Neural progenitor cell (in vitro differentiated cells): ENCODE measurements at regions not wholly inside any gene's neighbourhood (a gene's known extent, or its start where the extent isn't known, plus 50 kb on each side); places are given as distances from the start of the nearest gene placed in this dataset.

Experiments
- DNase-seq: peaks from one replicate; pipeline ENCODE4 v3.0.0-alpha.2; 2016; ENCODE audit warnings: low spot score
- H2AFZ ChIP-seq: fragments of 200-600 bp; sonication (generic); replicated peaks from 2 replicates; pipeline ENCODE4 v1.6.1; 2016; ENCODE audit warnings: antibody characterized with exemption
- H3F3A ChIP-seq: fragments of 200-600 bp; sonication (generic); 2 replicates; pipeline ENCODE4 v1.6.1; 2016; ENCODE audit warnings: antibody characterized with exemption, low read depth
- H3K27ac ChIP-seq: fragments of 200-600 bp; sonication (generic); 2 replicates; pipeline ENCODE4 v1.5.1; 2016; ENCODE audit warnings: mild to moderate bottlenecking
- H3K27me3 ChIP-seq: fragments of 200-600 bp; sonication (generic); 2 replicates; pipeline ENCODE4 v1.6.1; 2016; ENCODE audit warnings: mild to moderate bottlenecking, moderate library complexity
- H3K36me3 ChIP-seq: fragments of 200-600 bp; sonication (generic); 2 replicates; pipeline ENCODE4 v1.5.1; 2016
- H3K4me1 ChIP-seq: fragments of 200-600 bp; sonication (generic); 2 replicates; pipeline ENCODE4 v1.6.1; 2016; ENCODE audit warnings: mixed run types
- H3K4me2 ChIP-seq: fragments of 200-600 bp; sonication (generic); 2 replicates; pipeline ENCODE4 v1.6.1; 2016
- H3K4me3 ChIP-seq: fragments of 200-600 bp; sonication (generic); 2 replicates; pipeline ENCODE4 v1.5.1; 2016
- H3K79me2 ChIP-seq: fragments of 200-600 bp; sonication (generic); 2 replicates; pipeline ENCODE4 v1.6.1; 2016; ENCODE audit warnings: low read depth
- H3K9ac ChIP-seq: fragments of 200-600 bp; sonication (generic); 2 replicates; pipeline ENCODE4 v1.6.1; 2016
- H3K9me3 ChIP-seq: fragments of 200-600 bp; sonication (generic); 2 replicates; pipeline ENCODE4 v1.5.1; 2016; ENCODE audit warnings: low read depth
- H4K20me1 ChIP-seq: fragments of 200-600 bp; sonication (generic); 2 replicates; pipeline ENCODE4 v1.6.1; 2016; ENCODE audit warnings: low read depth
- H3K27ac Mint-ChIP-seq: 3 replicates; pipeline ENCODE4 v1.8.0; 2021; ENCODE audit warnings: mixed read lengths
- H3K27me3 Mint-ChIP-seq: 2 replicates; pipeline ENCODE4 v1.8.0; 2022; ENCODE audit warnings: low read depth, mild to moderate bottlenecking, inconsistent platforms, moderate library complexity, mixed read lengths; ENCODE audit not compliant: insufficient read depth
- H3K36me3 Mint-ChIP-seq: 3 replicates; pipeline ENCODE4 v1.8.0; 2021; ENCODE audit warnings: mixed read lengths
- H3K4me1 Mint-ChIP-seq: 3 replicates; pipeline ENCODE4 v1.8.0; 2021; ENCODE audit warnings: mixed read lengths
- H3K4me3 Mint-ChIP-seq: 3 replicates; pipeline ENCODE4 v1.8.0; 2021; ENCODE audit warnings: mild to moderate bottlenecking, moderate library complexity, mixed read lengths
- H3K9me3 Mint-ChIP-seq: 3 replicates; pipeline ENCODE4 v1.8.0; 2020; ENCODE audit warnings: mixed read lengths
- EZH2 ChIP-seq: fragments of 200-600 bp; sonication (generic); IDR thresholded peaks from 2 replicates; pipeline ENCODE4 v1.6.1; 2017; ENCODE audit warnings: antibody characterized with exemption, mild to moderate bottlenecking, moderate library complexity
- EZH2phosphoT487 ChIP-seq: fragments of 200-600 bp; sonication (generic); IDR thresholded peaks from 2 replicates; pipeline ENCODE4 v1.6.1; 2017; ENCODE audit warnings: antibody characterized with exemption
- TF ChIP-seq, protein P1 (sequence below): fragments of 200-600 bp; sonication (generic); IDR thresholded peaks from 2 replicates; pipeline ENCODE4 v1.5.1; 2017; ENCODE audit warnings: antibody characterized with exemption, mild to moderate bottlenecking

DNA sequence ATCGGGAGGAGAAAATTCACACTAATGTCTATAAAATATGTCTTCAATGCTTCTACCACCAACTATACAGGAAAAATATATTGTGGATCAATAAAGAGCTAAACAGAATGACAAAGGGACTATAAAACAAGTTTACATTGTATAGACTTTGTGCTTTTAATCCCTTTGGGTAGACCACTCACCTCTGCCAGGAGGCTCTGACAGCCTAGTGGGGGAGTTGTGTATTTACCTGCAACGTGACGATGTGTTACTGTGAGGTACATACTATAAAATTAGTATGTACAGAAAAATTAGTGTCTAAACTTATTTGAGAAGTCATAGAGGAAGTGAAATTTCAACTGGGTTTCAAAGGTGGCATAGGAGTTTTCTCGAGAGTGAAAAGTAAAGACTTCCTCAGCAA is 243.3 kb upstream of the REG3G start:
- H3K27me3 ChIP-seq = no peaks in the 10 kb centered on the region
- no peak overlapping the region for H3K27ac ChIP-seq
- no peak overlapping the region for H3K9ac ChIP-seq
- no peak overlapping the region for H3K27ac Mint-ChIP-seq
- no peak for DNase-seq
- no peaks in the 10 kb centered on the region for H4K20me1 ChIP-seq
- H3K4me3 ChIP-seq = no peak overlapping the region
- no peaks in the 10 kb centered on the region for H3F3A ChIP-seq
- H3K9me3 ChIP-seq = no peaks in the 10 kb centered on the region
- no peaks in the 10 kb centered on the region for H3K27me3 Mint-ChIP-seq
- no peak for TF ChIP-seq EZH2
- TF ChIP-seq, protein P1, sequence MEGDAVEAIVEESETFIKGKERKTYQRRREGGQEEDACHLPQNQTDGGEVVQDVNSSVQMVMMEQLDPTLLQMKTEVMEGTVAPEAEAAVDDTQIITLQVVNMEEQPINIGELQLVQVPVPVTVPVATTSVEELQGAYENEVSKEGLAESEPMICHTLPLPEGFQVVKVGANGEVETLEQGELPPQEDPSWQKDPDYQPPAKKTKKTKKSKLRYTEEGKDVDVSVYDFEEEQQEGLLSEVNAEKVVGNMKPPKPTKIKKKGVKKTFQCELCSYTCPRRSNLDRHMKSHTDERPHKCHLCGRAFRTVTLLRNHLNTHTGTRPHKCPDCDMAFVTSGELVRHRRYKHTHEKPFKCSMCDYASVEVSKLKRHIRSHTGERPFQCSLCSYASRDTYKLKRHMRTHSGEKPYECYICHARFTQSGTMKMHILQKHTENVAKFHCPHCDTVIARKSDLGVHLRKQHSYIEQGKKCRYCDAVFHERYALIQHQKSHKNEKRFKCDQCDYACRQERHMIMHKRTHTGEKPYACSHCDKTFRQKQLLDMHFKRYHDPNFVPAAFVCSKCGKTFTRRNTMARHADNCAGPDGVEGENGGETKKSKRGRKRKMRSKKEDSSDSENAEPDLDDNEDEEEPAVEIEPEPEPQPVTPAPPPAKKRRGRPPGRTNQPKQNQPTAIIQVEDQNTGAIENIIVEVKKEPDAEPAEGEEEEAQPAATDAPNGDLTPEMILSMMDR = no peak
- TF ChIP-seq EZH2phosphoT487 = no peak
- H3K9me3 Mint-ChIP-seq = peaks cover 6% of the 10 kb centered on the region
- H3K36me3 Mint-ChIP-seq = no peaks in the 10 kb centered on the region
- H3K36me3 ChIP-seq = no peaks in the 10 kb centered on the region
- peaks cover 5% of the 10 kb centered on the region for H3K4me1 Mint-ChIP-seq
- H3K4me3 Mint-ChIP-seq = no peak overlapping the region
- H3K4me1 ChIP-seq = no peaks in the 10 kb centered on the region
- no peak overlapping the region for H2AFZ ChIP-seq
- no peaks in the 10 kb centered on the region for H3K79me2 ChIP-seq
- H3K4me2 ChIP-seq = no peak overlapping the region

DNA sequence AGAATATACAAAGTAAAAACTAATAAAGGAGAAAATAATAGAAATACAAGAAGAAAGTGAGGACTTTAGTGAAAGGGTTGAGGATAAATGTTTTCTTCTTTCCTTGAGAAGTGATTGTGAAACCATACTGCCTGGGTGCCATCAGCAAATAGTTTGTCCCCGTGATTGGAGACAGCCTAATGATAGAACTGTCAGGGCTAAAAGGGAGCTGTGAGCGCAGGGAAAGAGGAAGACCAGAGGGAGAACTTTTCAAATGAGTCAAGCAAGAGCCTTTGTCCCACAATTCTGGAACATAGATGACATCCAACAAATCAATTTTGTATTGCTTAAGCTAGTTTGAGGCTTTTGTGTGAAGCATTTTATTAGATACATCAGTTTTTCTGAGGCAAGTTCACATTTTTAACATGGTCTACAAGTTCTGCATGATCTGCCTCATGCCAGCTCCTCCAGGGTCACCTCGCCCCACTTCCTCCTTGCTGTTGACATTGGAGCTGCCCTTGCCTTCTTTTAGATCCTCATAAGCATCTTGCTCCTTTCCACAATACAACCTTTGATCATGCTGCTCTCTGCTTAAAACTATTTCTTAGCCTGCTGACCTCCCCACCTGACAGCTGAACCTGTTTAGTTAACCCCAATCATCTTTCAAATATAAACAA is 213.4 kb upstream of the REG3G start:
- H3K27ac ChIP-seq = no peak overlapping the region
- no peak overlapping the region for H3K4me3 ChIP-seq
- H2AFZ ChIP-seq = no peak overlapping the region
- Mint-ChIP-seq H3K27me3 (no peaks in the 10 kb centered on the region), H3K27ac (no peak overlapping the region), H3K36me3 (no peaks in the 10 kb centered on the region), H3K4me1 (no peaks in the 10 kb centered on the region), H3K4me3 (no peak overlapping the region), H3K9me3 (no peaks in the 10 kb centered on the region)
- H3K36me3 ChIP-seq = no peaks in the 10 kb centered on the region
- no peaks in the 10 kb centered on the region for H3K27me3 ChIP-seq
- H3F3A ChIP-seq = no peaks in the 10 kb centered on the region
- H3K9me3 ChIP-seq = no peaks in the 10 kb centered on the region
- H3K4me2 ChIP-seq = no peak overlapping the region
- no peaks in the 10 kb centered on the region for H4K20me1 ChIP-seq
- H3K79me2 ChIP-seq = no peaks in the 10 kb centered on the region
- no peak for TF ChIP-seq EZH2
- no peak for TF ChIP-seq EZH2phosphoT487
- TF ChIP-seq, protein P1 = no peak
- no peak overlapping the region for H3K9ac ChIP-seq
- no peaks in the 10 kb centered on the region for H3K4me1 ChIP-seq
- DNase-seq = no peak

DNA sequence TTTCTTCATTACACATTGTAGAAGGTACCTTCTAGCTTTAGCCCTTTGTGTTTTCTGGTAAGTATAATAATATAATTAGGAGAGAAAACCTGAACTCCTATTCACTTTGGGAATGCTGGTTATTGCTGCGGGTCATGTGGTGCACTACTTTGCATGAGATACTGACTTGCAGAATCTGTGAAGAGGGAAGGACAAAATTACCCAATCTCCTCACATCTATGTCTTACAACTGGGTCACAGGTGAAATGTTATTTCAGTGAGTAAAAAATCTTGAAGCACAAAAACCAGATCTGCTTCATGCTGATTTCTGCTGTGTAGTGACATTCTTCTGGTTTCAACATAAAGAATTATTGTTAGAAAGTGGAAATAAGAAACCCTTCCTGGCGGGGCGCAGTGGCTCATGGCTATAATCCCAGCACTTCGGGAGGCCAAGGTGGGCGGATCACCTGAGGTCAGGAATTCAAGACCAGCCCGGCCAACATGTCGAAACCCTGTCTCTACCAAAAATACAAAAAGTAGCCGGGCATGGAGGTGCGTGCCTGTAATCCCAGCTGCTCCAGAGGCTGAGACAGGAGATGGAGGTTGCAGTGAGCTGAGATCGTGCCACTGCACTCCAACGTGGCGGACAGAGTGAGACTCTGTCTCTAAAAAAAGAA is 211.0 kb upstream of the REG3G start:
- Histone ChIP-seq H4K20me1 (no peaks in the 10 kb centered on the region), H3K27me3 (no peaks in the 10 kb centered on the region), H3K4me1 (peaks cover 10% of the 10 kb centered on the region), H3K4me3 (no peak overlapping the region), H3K79me2 (no peaks in the 10 kb centered on the region), H3K27ac (no peak overlapping the region), H3K9me3 (no peaks in the 10 kb centered on the region), H3K36me3 (no peaks in the 10 kb centered on the region), H2AFZ (no peak overlapping the region), H3K9ac (no peak overlapping the region), H3K4me2 (no peak overlapping the region), H3F3A (no peaks in the 10 kb centered on the region)
- Mint-ChIP-seq H3K27ac (no peak overlapping the region), H3K9me3 (no peaks in the 10 kb centered on the region), H3K27me3 (no peaks in the 10 kb centered on the region), H3K36me3 (no peaks in the 10 kb centered on the region), H3K4me1 (no peaks in the 10 kb centered on the region), H3K4me3 (no peak overlapping the region)
- TF ChIP-seq, protein P1 = no peak
- TF ChIP-seq EZH2phosphoT487 = no peak
- no peak for TF ChIP-seq EZH2
- no peak for DNase-seq
